Activated T-cell treated with anti-CD3 and anti-CD28 coated beads for 48 hours (primary cell): ENCODE measurements at regions not wholly inside any gene's neighbourhood (a gene's known extent, or its start where the extent isn't known, plus 50 kb on each side); places are given as distances from the start of the nearest gene placed in this dataset.

Experiments
- DNase-seq: peaks from one replicate; pipeline ENCODE4 v3.0.0-alpha.2; 2020; ENCODE audit warnings: low read depth

- no peak for DNase-seq
Observed at GRCh38 chr11:8826139-8826786, 84.7 kb upstream of the AKIP1 start.

GRCh38 chr11:8826901-8827560 lies 84.0 kb upstream of the AKIP1 start:
- DNase-seq = no peak

- DNase-seq = no peak
Observed at GRCh38 chr11:8828046-8828445, 82.9 kb upstream of the AKIP1 start.

- no peak for DNase-seq
Observed at GRCh38 chr11:8828580-8829361, 82.2 kb upstream of the AKIP1 start.

GRCh38 chr11:8829556-8829955 lies 81.4 kb upstream of the AKIP1 start:
- no peak for DNase-seq

- no peak for DNase-seq
Observed at GRCh38 chr11:8830641-8831040, 80.3 kb upstream of the AKIP1 start.

GRCh38 chr11:8831861-8832260 lies 79.1 kb upstream of the AKIP1 start:
- no peak for DNase-seq

GRCh38 chr11:8832571-8833260 lies 78.3 kb upstream of the AKIP1 start:
- no peak for DNase-seq

GRCh38 chr11:8833568-8834315 lies 77.2 kb upstream of the AKIP1 start:
- no peak for DNase-seq

GRCh38 chr11:8834379-8834778 lies 76.6 kb upstream of the AKIP1 start:
- no peak for DNase-seq

GRCh38 chr11:8838248-8838647 lies 72.7 kb upstream of the AKIP1 start:
- DNase-seq = no peak

- no peak for DNase-seq
Observed at GRCh38 chr11:8839306-8839956, 71.6 kb upstream of the AKIP1 start.

GRCh38 chr11:8839957-8840945 lies 70.7 kb upstream of the AKIP1 start:
- DNase-seq = no peak

GRCh38 chr11:8841899-8842298 lies 69.1 kb upstream of the AKIP1 start:
- no peak for DNase-seq

GRCh38 chr11:8858808-8859207 lies 52.2 kb upstream of the AKIP1 start:
- DNase-seq = no peak
